ENCODE measurements at regions not wholly inside any gene's neighbourhood (a gene's known extent, or its start where the extent isn't known, plus 50 kb on each side); places are given as distances from the start of the nearest gene placed in this dataset.

DNA sequence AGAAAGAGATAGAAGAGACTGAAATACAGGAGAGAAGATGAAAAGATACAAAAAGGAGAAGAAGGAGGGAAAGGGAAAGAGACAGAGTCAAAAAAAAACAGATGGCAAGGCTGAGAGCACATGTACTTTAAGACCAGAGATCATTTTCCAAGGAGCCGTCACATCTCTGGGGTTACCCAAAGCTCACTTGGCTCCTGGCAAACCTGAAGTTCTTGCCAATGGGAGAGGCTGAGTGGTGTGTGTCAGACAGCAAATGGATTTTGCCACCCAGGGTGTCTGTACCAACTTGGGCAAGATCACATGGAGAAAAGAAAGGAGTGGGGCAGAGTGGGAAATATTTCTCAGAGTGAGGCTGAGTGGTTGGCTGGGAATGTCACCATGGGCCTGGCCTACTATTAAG, 219.3 kb upstream of the TNP1 start:
- TF ChIP-seq, protein P1, sequence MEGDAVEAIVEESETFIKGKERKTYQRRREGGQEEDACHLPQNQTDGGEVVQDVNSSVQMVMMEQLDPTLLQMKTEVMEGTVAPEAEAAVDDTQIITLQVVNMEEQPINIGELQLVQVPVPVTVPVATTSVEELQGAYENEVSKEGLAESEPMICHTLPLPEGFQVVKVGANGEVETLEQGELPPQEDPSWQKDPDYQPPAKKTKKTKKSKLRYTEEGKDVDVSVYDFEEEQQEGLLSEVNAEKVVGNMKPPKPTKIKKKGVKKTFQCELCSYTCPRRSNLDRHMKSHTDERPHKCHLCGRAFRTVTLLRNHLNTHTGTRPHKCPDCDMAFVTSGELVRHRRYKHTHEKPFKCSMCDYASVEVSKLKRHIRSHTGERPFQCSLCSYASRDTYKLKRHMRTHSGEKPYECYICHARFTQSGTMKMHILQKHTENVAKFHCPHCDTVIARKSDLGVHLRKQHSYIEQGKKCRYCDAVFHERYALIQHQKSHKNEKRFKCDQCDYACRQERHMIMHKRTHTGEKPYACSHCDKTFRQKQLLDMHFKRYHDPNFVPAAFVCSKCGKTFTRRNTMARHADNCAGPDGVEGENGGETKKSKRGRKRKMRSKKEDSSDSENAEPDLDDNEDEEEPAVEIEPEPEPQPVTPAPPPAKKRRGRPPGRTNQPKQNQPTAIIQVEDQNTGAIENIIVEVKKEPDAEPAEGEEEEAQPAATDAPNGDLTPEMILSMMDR (IDR thresholded peaks at IDR 0.05; ENCODE audit: low read depth, low read length, poor library complexity, severe bottlenecking), result no peak
- no peak for TF ChIP-seq EZH2phosphoT487 (IDR thresholded peaks at IDR 0.05; ENCODE audit: borderline replicate concordance, low read length)

Measured in DOHH2 (cell line).